Duodenal mucosa (tissue), 2 donors: ENCODE measurements at regions not wholly inside any gene's neighbourhood (a gene's known extent, or its start where the extent isn't known, plus 50 kb on each side); places are given as distances from the start of the nearest gene placed in this dataset.
"Not testable (repeated sequence)": the region's sequence is repeated elsewhere in the genome, so short reads cannot be mapped to it uniquely, and the experiment has no call there.

Source experiments
- H3K27ac ChIP-seq: one replicate; pipeline ENCODE4 v1.7.0; 2013; ENCODE audit warnings: low read depth, low read length
- H3K27me3 ChIP-seq, 2 donors: one replicate each; pipeline ENCODE4 v1.7.0; 2013; ENCODE audit warnings: low read length in 2 of 2, control low read depth in 1 of 2; ENCODE audit not compliant: insufficient read depth in 2 of 2, control insufficient read depth in 1 of 2
- H3K36me3 ChIP-seq, 2 donors: one replicate each; pipeline ENCODE4 v1.7.0; 2013; ENCODE audit warnings: low read length in 2 of 2, control low read depth in 1 of 2; ENCODE audit not compliant: insufficient read depth in 2 of 2, control insufficient read depth in 1 of 2
- H3K4me1 ChIP-seq, 2 donors: one replicate each; pipeline ENCODE4 v1.7.0; 2013; ENCODE audit warnings: low read length in 2 of 2, control low read depth in 1 of 2; ENCODE audit not compliant: insufficient read depth in 2 of 2, control insufficient read depth in 1 of 2
- H3K4me3 ChIP-seq, 2 donors: one replicate each; pipeline ENCODE4 v1.7.0; 2013; ENCODE audit warnings: low read length in 2 of 2, low read depth in 1 of 2
- H3K9ac ChIP-seq, 2 donors: one replicate each; pipeline ENCODE4 v1.7.0; 2013; ENCODE audit warnings: low read length in 2 of 2, low read depth in 1 of 2
- H3K9me3 ChIP-seq, 2 donors: one replicate each; pipeline ENCODE4 v1.7.0; 2013; ENCODE audit warnings: low read length in 2 of 2, control low read depth in 1 of 2; ENCODE audit not compliant: control insufficient read depth in 1 of 2

GRCh38 chr12:61138415-61138759 lies 1121.8 kb upstream of the USP15 start:
- H3K4me1 ChIP-seq = no peaks in the 10 kb centered on the region
- peaks cover 2 to 17% of the 10 kb centered on the region in 2 donors for H3K9me3 ChIP-seq
- H3K9ac ChIP-seq = no peak overlapping the region
- no peaks in the 10 kb centered on the region for H3K36me3 ChIP-seq
- H3K4me3 ChIP-seq = no peak overlapping the region
- no peak overlapping the region for H3K27ac ChIP-seq
- H3K27me3 ChIP-seq = no peaks in the 10 kb centered on the region

- Histone ChIP-seq H3K9ac (no peak overlapping the region), H3K9me3 (no peaks in the 10 kb centered on the region), H3K36me3 (no peaks in the 10 kb centered on the region), H3K4me3 (no peak overlapping the region), H3K27me3 (no peaks in the 10 kb centered on the region), H3K4me1 (no peaks in the 10 kb centered on the region), H3K27ac (no peak overlapping the region)
Measured at GRCh38 chr12:61161961-61162360, 1098.2 kb upstream of the USP15 start.

GRCh38 chr12:61188801-61189595 lies 1071.2 kb upstream of the USP15 start:
- Histone ChIP-seq H3K36me3 (no peaks in the 10 kb centered on the region), H3K9ac (no peak overlapping the region), H3K4me3 (no peak overlapping the region), H3K27ac (no peak overlapping the region), H3K4me1 (no peaks in the 10 kb centered on the region), H3K9me3 (peaks cover 0 to 4% of the 10 kb centered on the region in 2 donors), H3K27me3 (no peaks in the 10 kb centered on the region)

- peaks cover 0 to 6% of the 10 kb centered on the region in 2 donors for H3K9me3 ChIP-seq
- H3K36me3 ChIP-seq = no peaks in the 10 kb centered on the region
- no peaks in the 10 kb centered on the region for H3K27me3 ChIP-seq
- H3K4me1 ChIP-seq = no peaks in the 10 kb centered on the region
- no peak overlapping the region for H3K9ac ChIP-seq
- H3K27ac ChIP-seq = no peak overlapping the region
- H3K4me3 ChIP-seq = no peak overlapping the region
Measured at GRCh38 chr12:61213646-61214045, 1046.6 kb upstream of the USP15 start.

GRCh38 chr12:61220337-61220736 lies 1039.9 kb upstream of the USP15 start:
- H3K36me3 ChIP-seq = no peaks in the 10 kb centered on the region
- H3K9me3 ChIP-seq = peaks cover 0 to 3% of the 10 kb centered on the region in 2 donors
- no peaks in the 10 kb centered on the region for H3K27me3 ChIP-seq
- no peak overlapping the region for H3K27ac ChIP-seq
- no peaks in the 10 kb centered on the region for H3K4me1 ChIP-seq
- no peak overlapping the region for H3K4me3 ChIP-seq
- no peak overlapping the region for H3K9ac ChIP-seq

- Histone ChIP-seq H3K36me3 (no peaks in the 10 kb centered on the region), H3K27me3 (no peaks in the 10 kb centered on the region), H3K4me1 (no peaks in the 10 kb centered on the region), H3K9ac (no peak overlapping the region), H3K27ac (no peak overlapping the region), H3K9me3 (peaks cover 9 to 28% of the 10 kb centered on the region in 2 donors), H3K4me3 (no peak overlapping the region)
Measured at GRCh38 chr12:61232040-61232439, 1028.2 kb upstream of the USP15 start.

- H3K9ac ChIP-seq = no peak overlapping the region
- H3K9me3 ChIP-seq = peaks cover 7 to 12% of the 10 kb centered on the region in 2 donors
- H3K4me1 ChIP-seq = no peaks in the 10 kb centered on the region
- no peaks in the 10 kb centered on the region for H3K27me3 ChIP-seq
- no peak overlapping the region for H3K27ac ChIP-seq
- H3K4me3 ChIP-seq = no peak overlapping the region
- no peaks in the 10 kb centered on the region for H3K36me3 ChIP-seq
Measured at GRCh38 chr12:61250303-61250702, 1009.9 kb upstream of the USP15 start.

- no peaks in the 10 kb centered on the region for H3K36me3 ChIP-seq
- H3K4me1 ChIP-seq = no peaks in the 10 kb centered on the region
- H3K4me3 ChIP-seq = no peak overlapping the region
- H3K27ac ChIP-seq = no peak overlapping the region
- no peak overlapping the region for H3K9ac ChIP-seq
- H3K27me3 ChIP-seq = no peaks in the 10 kb centered on the region
- peaks cover 7 to 12% of the 10 kb centered on the region in 2 donors for H3K9me3 ChIP-seq
Measured at GRCh38 chr12:61251076-61251475, 1009.1 kb upstream of the USP15 start.

- no peaks in the 10 kb centered on the region for H3K4me1 ChIP-seq
- no peaks in the 10 kb centered on the region for H3K36me3 ChIP-seq
- no peak overlapping the region for H3K4me3 ChIP-seq
- no peak overlapping the region for H3K27ac ChIP-seq
- peaks cover 3 to 12% of the 10 kb centered on the region in 2 donors for H3K9me3 ChIP-seq
- H3K9ac ChIP-seq = no peak overlapping the region
- H3K27me3 ChIP-seq = no peaks in the 10 kb centered on the region
Measured at GRCh38 chr12:61254225-61254624, 1006.0 kb upstream of the USP15 start.

GRCh38 chr12:61264294-61264693 lies 995.9 kb upstream of the USP15 start:
- not testable (repeated sequence) for H3K36me3 ChIP-seq, H3K4me1 ChIP-seq, H3K27me3 ChIP-seq, H3K4me3 ChIP-seq, H3K9ac ChIP-seq, H3K27ac ChIP-seq
- H3K9me3 ChIP-seq = peaks cover 13 to 30% of the 10 kb centered on the region in 2 donors
